IMR-90 (cell line): ENCODE measurements at regions not wholly inside any gene's neighbourhood (a gene's known extent, or its start where the extent isn't known, plus 50 kb on each side); places are given as distances from the start of the nearest gene placed in this dataset.
A peak's percentile ranks its signal among the peaks of the same experiment; 100 is the strongest.

Experiments
- ATAC-seq: fragments of 200-7000 bp; cut with Tn5 transposase; 2 replicates; pipeline ENCODE4 v1.9.1; 2020; ENCODE audit warnings: low read depth, mild to moderate bottlenecking, moderate library complexity
- BruUV-seq: library from RNA; stranded (reverse); fragments of 400-500 nt; replicated peaks from 2 replicates; lab custom pipeline; 2021; lab: Mats Ljungman, UMichigan
- CTCF ChIA-PET: fragments of 300-600 bp; formaldehyde crosslinking; extraction: SDS; loops from one replicate; lab custom pipeline; 2021; ENCODE audit warnings: antibody characterized with exemption; lab: Yijun Ruan, JAX
- POLR2A ChIA-PET: fragments of 300-600 bp; sonication (Branson Sonifier 250); formaldehyde crosslinking; loops from one replicate; lab custom pipeline; 2022; ENCODE audit warnings: antibody characterized with exemption; ENCODE audit not compliant: unreplicated experiment; lab: Charles Lee
- DNase-seq: peaks from one replicate; pipeline ENCODE4 v3.0.0; 2013
- H2AFZ ChIP-seq: replicated peaks from 2 replicates; pipeline ENCODE3; 2013; ENCODE audit warnings: low read length, mild to moderate bottlenecking; ENCODE audit not compliant: poor library complexity
- H2AK5ac ChIP-seq: 2 replicates; pipeline ENCODE4 v1.6.1; 2013; ENCODE audit warnings: low read depth, low read length, inconsistent platforms
- H2AK9ac ChIP-seq: replicated peaks from 2 replicates; pipeline ENCODE3; 2013; ENCODE audit warnings: mild to moderate bottlenecking, low read depth, low read length, moderate library complexity; ENCODE audit not compliant: poor library complexity
- H2BK120ac ChIP-seq: 2 replicates; pipeline ENCODE4 v1.6.1; 2013; ENCODE audit warnings: low read depth, low read length, inconsistent platforms
- H2BK15ac ChIP-seq: 3 replicates; pipeline ENCODE4 v1.6.1; 2013; ENCODE audit warnings: low read depth, low read length, inconsistent platforms
- H2BK20ac ChIP-seq: 2 replicates; pipeline ENCODE4 v1.6.1; 2013; ENCODE audit warnings: low read depth, mild to moderate bottlenecking, inconsistent platforms, low read length, moderate library complexity
- H2BK5ac ChIP-seq: 2 replicates; pipeline ENCODE4 v1.6.1; 2013; ENCODE audit warnings: mild to moderate bottlenecking, low read depth, low read length, inconsistent platforms; ENCODE audit not compliant: poor library complexity, severe bottlenecking
- H3K14ac ChIP-seq: replicated peaks from 2 replicates; pipeline ENCODE4 v1.6.1; 2013; ENCODE audit warnings: low read depth, low read length, inconsistent platforms
- H3K18ac ChIP-seq: 2 replicates; pipeline ENCODE4 v1.6.1; 2013; ENCODE audit warnings: low read depth, low read length, control low read depth
- H3K23ac ChIP-seq: 2 replicates; pipeline ENCODE4 v1.6.1; 2013; ENCODE audit warnings: low read depth, low read length, inconsistent platforms
- H3K27ac ChIP-seq: 2 replicates; pipeline ENCODE4 v1.5.1; 2013; ENCODE audit warnings: mild to moderate bottlenecking, control low read depth, low read length; ENCODE audit not compliant: insufficient read depth
- H3K27me3 ChIP-seq: 2 replicates; pipeline ENCODE4 v1.6.1; 2013; ENCODE audit warnings: low read length; ENCODE audit not compliant: control insufficient read depth, insufficient read depth
- H3K36me3 ChIP-seq: 2 replicates; pipeline ENCODE4 v1.6.1; 2013; ENCODE audit warnings: low read length, mixed read lengths; ENCODE audit not compliant: control insufficient read depth, insufficient read depth
- H3K4ac ChIP-seq: 2 replicates; pipeline ENCODE4 v1.6.1; 2013; ENCODE audit warnings: low read depth, low read length, inconsistent platforms
- H3K4me1 ChIP-seq: 2 replicates; pipeline ENCODE4 v1.6.1; 2013; ENCODE audit warnings: low read length, mixed read lengths; ENCODE audit not compliant: control insufficient read depth, insufficient read depth
- H3K4me2 ChIP-seq: 2 replicates; pipeline ENCODE4 v1.6.1; 2013; ENCODE audit warnings: low read depth, mild to moderate bottlenecking, control low read depth, low read length, moderate library complexity
- H3K4me3 ChIP-seq: 2 replicates; pipeline ENCODE4 v1.5.1; 2013; ENCODE audit warnings: low read depth, mild to moderate bottlenecking, control low read depth, low read length, moderate library complexity; ENCODE audit not compliant: insufficient read depth
- H3K56ac ChIP-seq: 2 replicates; pipeline ENCODE4 v1.6.1; 2013; ENCODE audit warnings: low read length, inconsistent platforms; ENCODE audit not compliant: insufficient read depth; ENCODE audit errors: extremely low read depth
- H3K79me1 ChIP-seq, 2 experiments: 2 replicates each; pipeline ENCODE4 v1.6.1; 2013; ENCODE audit warnings: low read length in 2 of 2, inconsistent platforms in 1 of 2, low read depth in 1 of 2
- H3K9ac ChIP-seq: 2 replicates; pipeline ENCODE4 v1.6.1; 2013; ENCODE audit warnings: low read depth, low read length, control low read depth
- H3K9me1 ChIP-seq: 2 replicates; pipeline ENCODE4 v1.6.1; 2013; ENCODE audit warnings: low read length, inconsistent platforms; ENCODE audit not compliant: insufficient read depth
- H3K9me3 ChIP-seq: 2 replicates; pipeline ENCODE4 v1.6.1; 2013; ENCODE audit warnings: low read length; ENCODE audit not compliant: control insufficient read depth, insufficient read depth
- H4K20me1 ChIP-seq: 2 replicates; pipeline ENCODE4 v1.6.1; 2013; ENCODE audit warnings: low read length, inconsistent platforms; ENCODE audit not compliant: insufficient read depth
- H4K5ac ChIP-seq: 2 replicates; pipeline ENCODE4 v1.6.1; 2013; ENCODE audit warnings: mild to moderate bottlenecking, low read depth, low read length, control low read depth
- H4K8ac ChIP-seq, 2 experiments: 2 replicates each; pipeline ENCODE4 v1.6.1; 2013; ENCODE audit warnings: low read depth in 2 of 2, low read length in 2 of 2, control low read depth in 1 of 2, inconsistent platforms in 1 of 2
- H4K91ac ChIP-seq: 2 replicates; pipeline ENCODE4 v1.6.1; 2013; ENCODE audit warnings: low read depth, low read length, inconsistent platforms; ENCODE audit not compliant: insufficient read depth
- BHLHE40 ChIP-seq: fragments of 150-350 bp; IDR thresholded peaks from 2 replicates; pipeline ENCODE4 v1.6.1; 2016; ENCODE audit warnings: mild to moderate bottlenecking, low read depth, low read length
- CHD1 ChIP-seq: IDR thresholded peaks from 2 replicates; pipeline ENCODE4 v1.6.1; 2012; ENCODE audit warnings: low read depth, low read length, improper control_type of control experiment
- MAFK ChIP-seq: IDR thresholded peaks from 2 replicates; pipeline ENCODE4 v1.6.1; 2012; ENCODE audit warnings: low read depth, low read length, improper control_type of control experiment
- MAZ ChIP-seq: IDR thresholded peaks from 2 replicates; pipeline ENCODE4 v1.6.1; 2012; ENCODE audit warnings: low read depth, mild to moderate bottlenecking, low read length, improper control_type of control experiment, moderate library complexity, borderline replicate concordance
- MXI1 ChIP-seq: IDR thresholded peaks from 2 replicates; pipeline ENCODE4 v1.6.1; 2012; ENCODE audit warnings: low read depth, mild to moderate bottlenecking, low read length, moderate library complexity, borderline replicate concordance
- WGBS, 2 experiments: methylation state at CpG; one replicate each; pipeline versions ENCODE4 v1.1.5 to v1.1.7; 2013; ENCODE audit warnings: missing lambda C conversion rate in 2 of 2; ENCODE audit not compliant: insufficient read length in 1 of 2; ENCODE audit errors: extremely low coverage in 2 of 2; 5-methylcytosine and 5-hydroxymethylcytosine counted together
- dilution Hi-C: fragments of 300-500 bp; cut with HindIII; formaldehyde crosslinking; loops from one replicate; pipeline ENCODE4 v1.14.3; 2018; ENCODE audit warnings: low sequenced_read_pairs; ENCODE audit not compliant: unreplicated experiment
- in situ Hi-C: fragments of 300-500 bp; cut with MboI; formaldehyde crosslinking; loops from 3 replicates; pipeline ENCODE4 v1.14.3; 2019; ENCODE audit warnings: low sequenced_read_pairs, inconsistent platforms, mixed read lengths
- intact Hi-C: fragments of 100-400 bp; cut with micrococcal nuclease; formaldehyde crosslinking; loops from 2 replicates; pipeline ENCODE4 v1.10.0; 2022

- no peak overlapping the region for H3K4me3 ChIP-seq
- no peak overlapping the region for H3K9ac ChIP-seq
- no peaks in the 10 kb centered on the region for H3K36me3 ChIP-seq
- ATAC-seq (no peak), DNase-seq (no peak)
- dilution Hi-C loops (no loop called here), intact Hi-C loops (no loop called here), in situ Hi-C loops (no loop called here)
- H2AK9ac ChIP-seq, result no peak overlapping the region
- H3K4me2 ChIP-seq, result no peak overlapping the region
- no peak overlapping the region for H3K23ac ChIP-seq
- no peaks in the 10 kb centered on the region for H4K20me1 ChIP-seq
- no TSS peak for BruUV-seq
- H3K14ac ChIP-seq, result no peak overlapping the region
- 0 out of 2 replicates have a peak, but pooled peaks have one; percentile 18 for TF ChIP-seq MAFK
- no peak for TF ChIP-seq MAZ
- TF ChIP-seq CHD1, result no peak
- no peak for TF ChIP-seq MXI1
- TF ChIP-seq BHLHE40, result no peak
- no peaks in the 10 kb centered on the region for H3K9me3 ChIP-seq
- no peaks in the 10 kb centered on the region for H3K79me1 ChIP-seq
- H3K56ac ChIP-seq, result no peak overlapping the region
- no peak overlapping the region for H4K5ac ChIP-seq
- CTCF ChIA-PET, result interaction anchor here (0.6 kb wide), 1 partner anchor 75 kb away, joined by 3 read pairs; no protein-coding TSS in a partner anchor
- POLR2A ChIA-PET, result no interaction called here
- H2BK5ac ChIP-seq, result no peak overlapping the region
- no peak overlapping the region for H3K18ac ChIP-seq
- no peak overlapping the region for H4K8ac ChIP-seq
- no peaks in the 10 kb centered on the region for H3K4me1 ChIP-seq
- WGBS, 2 experiments, result no CpG with 5 or more reads among the region's 3 CpGs
- no peaks in the 10 kb centered on the region for H3K27me3 ChIP-seq
- H2BK120ac ChIP-seq, result no peak overlapping the region
- H3K27ac ChIP-seq, result no peak overlapping the region
- H3K9me1 ChIP-seq, result no peaks in the 10 kb centered on the region
- no peak overlapping the region for H2AFZ ChIP-seq
- H3K4ac ChIP-seq, result no peak overlapping the region
- no peak overlapping the region for H2AK5ac ChIP-seq
- H2BK20ac ChIP-seq, result no peak overlapping the region
- H4K91ac ChIP-seq, result no peak overlapping the region
- no peak overlapping the region for H2BK15ac ChIP-seq
Observed at GRCh38 chr14:39812532-39813320, 380.5 kb upstream of the FBXO33 start.
